Endothelial cell of umbilical vein (primary cell): ENCODE measurements at regions not wholly inside any gene's neighbourhood (a gene's known extent, or its start where the extent isn't known, plus 50 kb on each side); places are given as distances from the start of the nearest gene placed in this dataset.

Experiments
- BruUV-seq: library from RNA; stranded (reverse); fragments of 400-500 nt; replicated peaks from 2 replicates; lab custom pipeline; 2021; lab: Mats Ljungman, UMichigan
- CTCF ChIA-PET: fragments of 300-600, 350-600 bp; sonication (Branson Sonifier 250); formaldehyde crosslinking; loops from one replicate; lab custom pipeline; 2021; ENCODE audit warnings: antibody characterized with exemption, inconsistent platforms; lab: Charles Lee
- POLR2A ChIA-PET: fragments of 300-600, 350-600 bp; sonication (Branson Sonifier 250); formaldehyde crosslinking; loops from one replicate; lab custom pipeline; 2021; ENCODE audit warnings: antibody characterized with exemption, inconsistent platforms; lab: Charles Lee
- DNase-seq: peaks from one replicate; pipeline ENCODE4 v3.0.0-alpha.2; 2011; ENCODE audit warnings: low read depth, low spot score
- FAIRE-seq: peaks from 2 replicates; lab custom pipeline; 2011; peaks lifted over from hg19 to GRCh38; lab: Jason Lieb, UNC
- H2AFZ ChIP-seq: 2 replicates; pipeline ENCODE4 v1.6.0; 2012; ENCODE audit warnings: low read depth, low read length, control low read depth, inconsistent platforms
- H3K27ac ChIP-seq: 2 replicates; pipeline ENCODE4 v1.5.1; 2011; ENCODE audit warnings: low read depth, mild to moderate bottlenecking, control low read depth, low read length, moderate library complexity; ENCODE audit not compliant: insufficient read depth
- H3K27me3 ChIP-seq, 2 experiments: 2 replicates each; pipeline versions ENCODE4 v1.6.0 to v1.6.1; 2011; ENCODE audit warnings: low read length in 2 of 2, mixed read lengths in 1 of 2; ENCODE audit not compliant: control insufficient read depth in 2 of 2, insufficient read depth in 2 of 2
- H3K36me3 ChIP-seq, 2 experiments: 2 replicates in 1 of 2; 3 replicates in 1 of 2; pipeline ENCODE4 v1.5.1; 2011; ENCODE audit warnings: low read length in 2 of 2, mild to moderate bottlenecking in 1 of 2, moderate library complexity in 1 of 2; ENCODE audit not compliant: control insufficient read depth in 2 of 2, insufficient read depth in 2 of 2; ENCODE audit errors: extremely low read depth in 1 of 2
- H3K4me1 ChIP-seq: 3 replicates; pipeline ENCODE4 v1.5.1; 2011; ENCODE audit warnings: mild to moderate bottlenecking, low read length; ENCODE audit not compliant: control insufficient read depth, insufficient read depth; ENCODE audit errors: extremely low read depth
- H3K4me2 ChIP-seq: 2 replicates; pipeline ENCODE4 v1.6.1; 2011; ENCODE audit warnings: low read length, control low read depth, mixed read lengths; ENCODE audit not compliant: insufficient read depth
- H3K4me3 ChIP-seq, 3 experiments: fragments of 200-600 bp in 1 of 3; sonication (generic), shearing (Covaris generic) in 1 of 3; replicated peaks in 1 of 3; 2 replicates each; pipeline ENCODE4 v1.5.1; 2011 to 2016; ENCODE audit warnings: control low read depth in 3 of 3, low read length in 3 of 3, mild to moderate bottlenecking in 2 of 3, inconsistent platforms in 1 of 3, low read depth in 1 of 3, moderate library complexity in 1 of 3; ENCODE audit not compliant: insufficient read depth in 1 of 3
- H3K79me2 ChIP-seq: 2 replicates; pipeline ENCODE4 v1.6.0; 2012; ENCODE audit warnings: low read length, inconsistent platforms; ENCODE audit not compliant: control insufficient read depth, insufficient read depth
- H3K9ac ChIP-seq: replicated peaks from 2 replicates; pipeline ENCODE3; 2011; ENCODE audit warnings: low read length, control low read depth; ENCODE audit not compliant: insufficient read depth; ENCODE audit errors: extremely low read depth
- H3K9me1 ChIP-seq: replicated peaks from 3 replicates; pipeline ENCODE4 v1.6.0; 2011; ENCODE audit warnings: mild to moderate bottlenecking, low read length; ENCODE audit not compliant: control insufficient read depth, insufficient read depth; ENCODE audit errors: extremely low read depth
- H3K9me3 ChIP-seq: replicated peaks from 2 replicates; pipeline ENCODE4 v1.5.1; 2012; ENCODE audit warnings: low read length, inconsistent platforms; ENCODE audit not compliant: control insufficient read depth, insufficient read depth
- H4K20me1 ChIP-seq: replicated peaks from 2 replicates; pipeline ENCODE3; 2011; ENCODE audit warnings: mild to moderate bottlenecking, low read length; ENCODE audit not compliant: control insufficient read depth, insufficient read depth; ENCODE audit errors: extremely low read depth
- CTCF ChIP-seq, 2 donors: IDR thresholded peaks; 1 replicate in 1 of 2; 2 replicates in 1 of 2; pipeline ENCODE4 v1.5.1; 2011; ENCODE audit warnings: low read length in 2 of 2, mild to moderate bottlenecking in 2 of 2, moderate library complexity in 2 of 2, control low read depth in 1 of 2, inconsistent platforms in 1 of 2, low read depth in 1 of 2; ENCODE audit not compliant: insufficient read depth in 1 of 2; ENCODE audit errors: extremely low read depth in 1 of 2
- EZH2 ChIP-seq: IDR thresholded peaks from 2 replicates; pipeline ENCODE4 v1.6.1; 2012; ENCODE audit warnings: borderline replicate concordance, low read depth, mild to moderate bottlenecking, moderate library complexity, low read length, inconsistent platforms; ENCODE audit not compliant: severe bottlenecking
- FOS ChIP-seq: IDR thresholded peaks from 2 replicates; pipeline ENCODE4 v1.6.1; 2011; ENCODE audit warnings: mild to moderate bottlenecking, low read length, moderate library complexity, borderline replicate concordance; ENCODE audit not compliant: insufficient read depth
- GATA2 ChIP-seq: IDR thresholded peaks from 2 replicates; pipeline ENCODE4 v1.7.0; 2011; ENCODE audit warnings: low read depth, mild to moderate bottlenecking, moderate library complexity, mixed read lengths, low read length; ENCODE audit not compliant: insufficient read length, insufficient read depth
- JUN ChIP-seq: IDR thresholded peaks from 2 replicates; pipeline ENCODE4 v1.6.1; 2011; ENCODE audit warnings: borderline replicate concordance, low read depth; ENCODE audit not compliant: insufficient read length, insufficient read depth
- MAX ChIP-seq: IDR thresholded peaks from 2 replicates; pipeline ENCODE4 v1.6.1; 2011; ENCODE audit not compliant: insufficient read depth, insufficient read length
- MYC ChIP-seq: IDR thresholded peaks from one replicate; pipeline ENCODE4 v1.6.1; 2011; ENCODE audit warnings: mild to moderate bottlenecking, low read depth, low read length
- POLR2A ChIP-seq: IDR thresholded peaks from 2 replicates; pipeline ENCODE4 v1.6.1; 2012; ENCODE audit warnings: low read depth, mild to moderate bottlenecking, control low read depth, low read length
- POLR2AphosphoS5 ChIP-seq: IDR thresholded peaks from 2 replicates; pipeline ENCODE4 v1.6.1; 2012; ENCODE audit warnings: low read depth, mild to moderate bottlenecking, control low read depth, low read length, moderate library complexity; ENCODE audit not compliant: insufficient read depth
- dilution Hi-C: fragments of 300-500 bp; cut with MboI; formaldehyde crosslinking; loops from one replicate; pipeline ENCODE4 v1.15.0; 2019; ENCODE audit warnings: low sequenced_read_pairs; ENCODE audit not compliant: extremely low pct_ligation_motif_present
- intact Hi-C: fragments of 100-400 bp; cut with micrococcal nuclease; formaldehyde crosslinking; loops from one replicate; pipeline ENCODE4 v1.10.0; 2022

- Histone ChIP-seq H3K27me3 (no peaks in the 10 kb centered on the region), H3K9me3 (no peaks in the 10 kb centered on the region), H3K36me3 (no peaks in the 10 kb centered on the region), H3K79me2 (peaks cover 3% of the 10 kb centered on the region), H3K4me1 (no peaks in the 10 kb centered on the region), H4K20me1 (no peaks in the 10 kb centered on the region), H3K27ac (no peak overlapping the region), H3K4me3 (no peak overlapping the region), H2AFZ (no peak overlapping the region), H3K4me2 (no peak overlapping the region), H3K9ac (no peak overlapping the region), H3K9me1 (no peaks in the 10 kb centered on the region)
- BruUV-seq: no TSS peak
- ChIA-PET POLR2A (no interaction called here), CTCF (no interaction called here)
- intact Hi-C loops (no loop called here), dilution Hi-C loops (no loop called here)
- DNase-seq: no peak
- TF ChIP-seq CTCF (IDR thresholded peaks at IDR 0.05; ENCODE audit: extremely low read depth in 1 of 2, insufficient read depth in 1 of 2, low read depth in 1 of 2, low read length in 2 of 2): no peak
- TF ChIP-seq POLR2A: no peak
- TF ChIP-seq MAX: no peak
- TF ChIP-seq FOS: no peak
- TF ChIP-seq MYC: no peak
- no peak for TF ChIP-seq POLR2AphosphoS5
- no peak for TF ChIP-seq GATA2
- FAIRE-seq: no peak
Observed at GRCh38 chrX:73992019-73992418, 139.5 kb upstream of the XIST start.

GRCh38 chrX:73987166-73987565 lies 134.7 kb upstream of the XIST start:
- Histone ChIP-seq H3K4me2 (no peak overlapping the region), H3K4me3 (no peak overlapping the region), H2AFZ (no peak overlapping the region), H3K9ac (no peak overlapping the region), H4K20me1 (no peaks in the 10 kb centered on the region), H3K4me1 (no peaks in the 10 kb centered on the region), H3K27me3 (no peaks in the 10 kb centered on the region), H3K9me3 (no peaks in the 10 kb centered on the region), H3K27ac (no peak overlapping the region), H3K36me3 (no peaks in the 10 kb centered on the region), H3K79me2 (peaks cover 18% of the 10 kb centered on the region), H3K9me1 (no peaks in the 10 kb centered on the region)
- intact Hi-C loops (no loop called here), dilution Hi-C loops (no loop called here)
- FAIRE-seq: no peak
- TF ChIP-seq POLR2A: no peak
- TF ChIP-seq EZH2: no peak
- no peak for TF ChIP-seq MYC
- no peak for TF ChIP-seq FOS
- TF ChIP-seq CTCF (IDR thresholded peaks at IDR 0.05; ENCODE audit: extremely low read depth in 1 of 2, insufficient read depth in 1 of 2, low read depth in 1 of 2, low read length in 2 of 2): no peak
- TF ChIP-seq GATA2: no peak
- TF ChIP-seq POLR2AphosphoS5: no peak
- TF ChIP-seq MAX: no peak
- TF ChIP-seq JUN: no peak
- POLR2A ChIA-PET: no interaction called here
- no TSS peak for BruUV-seq
- CTCF ChIA-PET: no interaction called here
- DNase-seq: no peak
